ENCODE measurements at regions not wholly inside any gene's neighbourhood (a gene's known extent, or its start where the extent isn't known, plus 50 kb on each side); places are given as distances from the start of the nearest gene placed in this dataset.
"Not testable (repeated sequence)": the region's sequence is repeated elsewhere in the genome, so short reads cannot be mapped to it uniquely, and the experiment has no call there.

GRCh38 chr10:108599317-108599716 is 1324.0 kb downstream of the XPNPEP1 start:
- not testable (repeated sequence) for H2AFZ ChIP-seq; H3K4me3 ChIP-seq; DNase-seq (ENCODE audit: low spot score); H4K20me1 ChIP-seq (replicated peaks; ENCODE audit: insufficient read depth); H3K79me2 ChIP-seq (replicated peaks; ENCODE audit: insufficient read depth); ATAC-seq; H3K36me3 Mint-ChIP-seq (ENCODE audit: low read depth); H3K9me2 ChIP-seq (ENCODE audit: insufficient read depth); H3K27ac Mint-ChIP-seq; H3K36me3 ChIP-seq (ENCODE audit: insufficient read depth); H3K4me3 Mint-ChIP-seq; H3K27ac ChIP-seq (ENCODE audit: low read depth); H3F3A ChIP-seq (replicated peaks; ENCODE audit: low read depth); H3K9me3 Mint-ChIP-seq
- Histone ChIP-seq H3K4me1 (ENCODE audit: insufficient read depth) (peaks cover 20% of the 10 kb centered on the region), H3K27me3 (ENCODE audit: insufficient read depth) (peaks cover 86% of the 10 kb centered on the region), H3K4me2 (peak overlapping the region; percentile 61; the same call in 1 of the 2 replicates)
- Mint-ChIP-seq H3K27me3 (ENCODE audit: insufficient read depth, low read depth, poor library complexity) (peaks cover 73% of the 10 kb centered on the region), H3K4me1 (peaks cover 23% of the 10 kb centered on the region)

- ATAC-seq (peak; percentile 23), DNase-seq (ENCODE audit: low spot score) (no peak)
- Mint-ChIP-seq H3K27me3 (ENCODE audit: insufficient read depth, low read depth, poor library complexity) (peaks cover 74% of the 10 kb centered on the region), H3K9me3 (no peaks in the 10 kb centered on the region), H3K36me3 (ENCODE audit: low read depth) (no peaks in the 10 kb centered on the region), H3K4me3 (no peak overlapping the region), H3K4me1 (peaks cover 23% of the 10 kb centered on the region), H3K27ac (no peak overlapping the region)
- H3K9me2 ChIP-seq (ENCODE audit: insufficient read depth): no peaks in the 10 kb centered on the region
- TF ChIP-seq ZNF114 (CRISPR knock-in tag; IDR thresholded peaks at IDR 0.05) (no peak), STAT1 (IDR thresholded peaks at IDR 0.05; ENCODE audit: unreplicated experiment) (no peak), ZNF462 (CRISPR knock-in tag; IDR thresholded peaks at IDR 0.05) (no peak), CTCF (conservative IDR thresholded peaks at IDR 0.05; ENCODE audit: low read depth in 2 of 2) (no peak), EZH2 (IDR thresholded peaks at IDR 0.05; ENCODE audit: low read depth, unreplicated experiment) (no peak), ZNF331 (CRISPR knock-in tag; IDR thresholded peaks at IDR 0.05; ENCODE audit: low read depth) (no peak), POLR2AphosphoS5 (IDR thresholded peaks at IDR 0.05; ENCODE audit: low read depth) (no peak), EZH2phosphoT487 (IDR thresholded peaks at IDR 0.05; ENCODE audit: unreplicated experiment) (no peak), CREB1 (CRISPR knock-in tag; IDR thresholded peaks at IDR 0.05; ENCODE audit: low read depth) (no peak), ETS1 (IDR thresholded peaks at IDR 0.05) (no peak)
- H4K20me1 ChIP-seq (replicated peaks; ENCODE audit: insufficient read depth): no peaks in the 10 kb centered on the region
- H3K27ac ChIP-seq (ENCODE audit: low read depth): no peak overlapping the region
- H3K79me2 ChIP-seq (replicated peaks; ENCODE audit: insufficient read depth): no peaks in the 10 kb centered on the region
- peaks cover 91% of the 10 kb centered on the region for H3K27me3 ChIP-seq (ENCODE audit: insufficient read depth)
- no peak overlapping the region for H2AFZ ChIP-seq
- peaks cover 20% of the 10 kb centered on the region for H3K4me1 ChIP-seq (ENCODE audit: insufficient read depth)
- H3F3A ChIP-seq (replicated peaks; ENCODE audit: low read depth): no peaks in the 10 kb centered on the region
- H3K4me2 ChIP-seq: peak overlapping the region; percentile 61
- peak overlapping the region; percentile 19; the same call in 1 of the 2 replicates for H3K4me3 ChIP-seq
- H3K36me3 ChIP-seq (ENCODE audit: insufficient read depth): no peaks in the 10 kb centered on the region
These were observed 1324.5 kb downstream of the XPNPEP1 start for GRCh38 chr10:108598831-108599230.

Measured in GM23338 (cell line).